ENCODE measurements at regions not wholly inside any gene's neighbourhood (a gene's known extent, or its start where the extent isn't known, plus 50 kb on each side); places are given as distances from the start of the nearest gene placed in this dataset.

DNA sequence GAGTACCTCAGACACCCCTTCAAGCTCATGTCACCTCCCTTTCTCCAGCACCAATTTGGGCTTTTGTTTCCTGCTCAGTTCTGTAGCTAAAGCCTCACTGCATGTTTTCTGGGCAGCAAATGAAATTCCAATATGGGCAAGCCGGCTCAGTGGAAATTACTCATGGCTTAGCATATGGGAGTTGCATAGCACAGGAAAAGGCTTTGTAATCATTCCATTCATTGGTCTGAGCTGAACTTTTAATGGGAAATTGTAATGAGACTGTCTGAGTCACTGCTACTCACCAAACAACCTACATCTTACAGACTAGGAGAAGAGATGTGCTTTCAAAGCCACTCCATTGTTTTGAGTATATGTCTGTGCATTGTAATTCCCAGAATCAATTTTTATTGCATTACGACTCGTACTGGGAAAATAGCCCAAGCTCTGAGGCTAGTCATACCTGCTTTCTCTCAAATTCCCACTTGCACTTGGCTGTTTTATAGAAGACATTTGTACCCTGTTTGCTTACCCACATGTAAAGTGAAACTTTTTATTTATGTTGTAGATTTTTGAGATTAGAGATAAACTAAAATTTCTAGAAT lies 139.5 kb upstream of the LRATD1 start:
- H3K27ac ChIP-seq = no peak overlapping the region
- FAIRE-seq = no peak
- no peak overlapping the region for H3K4me3 ChIP-seq
- no peaks in the 10 kb centered on the region for H3K9me3 ChIP-seq
- no peaks in the 10 kb centered on the region for H3K4me1 ChIP-seq
- ChIA-PET CTCF (no interaction called here), POLR2A (no interaction called here)
- DNase-seq (ENCODE audit: low read depth in 1 of 2, low spot score in 1 of 2) = no peak
- no peak for ATAC-seq
- no peak for TF ChIP-seq TP53 (CRISPR knock-in tag; IDR thresholded peaks at IDR 0.05)
- no peak for TF ChIP-seq RAD21 (conservative IDR thresholded peaks at IDR 0.05 in 1 of 2, IDR thresholded peaks at IDR 0.05 in 1 of 2)
- TF ChIP-seq CHD4 (IDR thresholded peaks at IDR 0.05; ENCODE audit: borderline replicate concordance) = no peak
- no peak for TF ChIP-seq JUNB (IDR thresholded peaks at IDR 0.05)
- TF ChIP-seq RARB (CRISPR knock-in tag; IDR thresholded peaks at IDR 0.05) = no peak
- TF ChIP-seq MAZ (IDR thresholded peaks at IDR 0.05; ENCODE audit: borderline replicate concordance, low read depth, low read length) = no peak
- no peak for TF ChIP-seq ELK1 (IDR thresholded peaks at IDR 0.05; ENCODE audit: low read depth, low read length)
- no peak for TF ChIP-seq HDAC2 (IDR thresholded peaks at IDR 0.05)
- TF ChIP-seq, protein P1, sequence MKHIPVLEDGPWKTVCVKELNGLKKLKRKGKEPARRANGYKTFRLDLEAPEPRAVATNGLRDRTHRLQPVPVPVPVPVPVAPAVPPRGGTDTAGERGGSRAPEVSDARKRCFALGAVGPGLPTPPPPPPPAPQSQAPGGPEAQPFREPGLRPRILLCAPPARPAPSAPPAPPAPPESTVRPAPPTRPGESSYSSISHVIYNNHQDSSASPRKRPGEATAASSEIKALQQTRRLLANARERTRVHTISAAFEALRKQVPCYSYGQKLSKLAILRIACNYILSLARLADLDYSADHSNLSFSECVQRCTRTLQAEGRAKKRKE (CRISPR knock-in tag; IDR thresholded peaks at IDR 0.05; ENCODE audit: low read depth) = no peak
- TF ChIP-seq MAFK (IDR thresholded peaks at IDR 0.05; ENCODE audit: partially characterized antibody) = no peak
- TF ChIP-seq NR3C1 (IDR thresholded peaks at IDR 0.05) = no peak
- TF ChIP-seq POLR2A (IDR thresholded peaks at IDR 0.05; ENCODE audit: low read length) = no peak
- no peak for TF ChIP-seq PHF8 (IDR thresholded peaks at IDR 0.05; ENCODE audit: borderline replicate concordance, low read depth)
- TF ChIP-seq GATA3 (IDR thresholded peaks at IDR 0.05; ENCODE audit: borderline replicate concordance) = no peak
- no peak for TF ChIP-seq MYC (IDR thresholded peaks at IDR 0.05; ENCODE audit: borderline replicate concordance, low read length)
- no peak for TF ChIP-seq NPAS2 (CRISPR knock-in tag; IDR thresholded peaks at IDR 0.05; ENCODE audit: borderline replicate concordance)
- no peak for TF ChIP-seq EP300 (IDR thresholded peaks at IDR 0.05)
- no peak for TF ChIP-seq EHMT2 (IDR thresholded peaks at IDR 0.05; ENCODE audit: low read depth)
- no peak for TF ChIP-seq RNF2 (IDR thresholded peaks at IDR 0.05; ENCODE audit: borderline replicate concordance, low read depth)
- TF ChIP-seq, protein P2, sequence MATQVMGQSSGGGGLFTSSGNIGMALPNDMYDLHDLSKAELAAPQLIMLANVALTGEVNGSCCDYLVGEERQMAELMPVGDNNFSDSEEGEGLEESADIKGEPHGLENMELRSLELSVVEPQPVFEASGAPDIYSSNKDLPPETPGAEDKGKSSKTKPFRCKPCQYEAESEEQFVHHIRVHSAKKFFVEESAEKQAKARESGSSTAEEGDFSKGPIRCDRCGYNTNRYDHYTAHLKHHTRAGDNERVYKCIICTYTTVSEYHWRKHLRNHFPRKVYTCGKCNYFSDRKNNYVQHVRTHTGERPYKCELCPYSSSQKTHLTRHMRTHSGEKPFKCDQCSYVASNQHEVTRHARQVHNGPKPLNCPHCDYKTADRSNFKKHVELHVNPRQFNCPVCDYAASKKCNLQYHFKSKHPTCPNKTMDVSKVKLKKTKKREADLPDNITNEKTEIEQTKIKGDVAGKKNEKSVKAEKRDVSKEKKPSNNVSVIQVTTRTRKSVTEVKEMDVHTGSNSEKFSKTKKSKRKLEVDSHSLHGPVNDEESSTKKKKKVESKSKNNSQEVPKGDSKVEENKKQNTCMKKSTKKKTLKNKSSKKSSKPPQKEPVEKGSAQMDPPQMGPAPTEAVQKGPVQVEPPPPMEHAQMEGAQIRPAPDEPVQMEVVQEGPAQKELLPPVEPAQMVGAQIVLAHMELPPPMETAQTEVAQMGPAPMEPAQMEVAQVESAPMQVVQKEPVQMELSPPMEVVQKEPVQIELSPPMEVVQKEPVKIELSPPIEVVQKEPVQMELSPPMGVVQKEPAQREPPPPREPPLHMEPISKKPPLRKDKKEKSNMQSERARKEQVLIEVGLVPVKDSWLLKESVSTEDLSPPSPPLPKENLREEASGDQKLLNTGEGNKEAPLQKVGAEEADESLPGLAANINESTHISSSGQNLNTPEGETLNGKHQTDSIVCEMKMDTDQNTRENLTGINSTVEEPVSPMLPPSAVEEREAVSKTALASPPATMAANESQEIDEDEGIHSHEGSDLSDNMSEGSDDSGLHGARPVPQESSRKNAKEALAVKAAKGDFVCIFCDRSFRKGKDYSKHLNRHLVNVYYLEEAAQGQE (IDR thresholded peaks at IDR 0.05) = no peak
- WGBS (ENCODE audit: missing lambda C conversion rate) = 6% methylated on average over 3 of the region's 3 CpGs
- H3K4me2 ChIP-seq = no peak overlapping the region

- no peaks in the 10 kb centered on the region for H3K4me1 ChIP-seq
- H3K4me3 ChIP-seq = no peak overlapping the region
- FAIRE-seq (no peak), ATAC-seq (no peak), DNase-seq (ENCODE audit: low read depth in 1 of 2, low spot score in 1 of 2) (no peak)
- WGBS (ENCODE audit: missing lambda C conversion rate) = 3% methylated on average over 1 of the region's 1 CpG
- H3K9me3 ChIP-seq = no peaks in the 10 kb centered on the region
- ChIA-PET POLR2A (no interaction called here), CTCF (no interaction called here)
- H3K4me2 ChIP-seq = no peak overlapping the region
- no peak overlapping the region for H3K27ac ChIP-seq
- TF ChIP-seq CEBPB (IDR thresholded peaks at IDR 0.05) (no peak), MAX (IDR thresholded peaks at IDR 0.05) (no peak), MAFK (IDR thresholded peaks at IDR 0.05; ENCODE audit: partially characterized antibody) (no peak), POLR2AphosphoS2 (conservative IDR thresholded peaks at IDR 0.05; ENCODE audit: low read length) (no peak), CBX8 (IDR thresholded peaks at IDR 0.05) (no peak), USF2 (IDR thresholded peaks at IDR 0.05) (no peak)
- TF ChIP-seq, protein P3, sequence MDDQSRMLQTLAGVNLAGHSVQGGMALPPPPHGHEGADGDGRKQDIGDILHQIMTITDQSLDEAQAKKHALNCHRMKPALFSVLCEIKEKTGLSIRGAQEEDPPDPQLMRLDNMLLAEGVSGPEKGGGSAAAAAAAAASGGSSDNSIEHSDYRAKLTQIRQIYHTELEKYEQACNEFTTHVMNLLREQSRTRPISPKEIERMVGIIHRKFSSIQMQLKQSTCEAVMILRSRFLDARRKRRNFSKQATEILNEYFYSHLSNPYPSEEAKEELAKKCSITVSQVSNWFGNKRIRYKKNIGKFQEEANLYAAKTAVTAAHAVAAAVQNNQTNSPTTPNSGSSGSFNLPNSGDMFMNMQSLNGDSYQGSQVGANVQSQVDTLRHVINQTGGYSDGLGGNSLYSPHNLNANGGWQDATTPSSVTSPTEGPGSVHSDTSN (IDR thresholded peaks at IDR 0.05) = no peak
- TF ChIP-seq, protein P4, sequence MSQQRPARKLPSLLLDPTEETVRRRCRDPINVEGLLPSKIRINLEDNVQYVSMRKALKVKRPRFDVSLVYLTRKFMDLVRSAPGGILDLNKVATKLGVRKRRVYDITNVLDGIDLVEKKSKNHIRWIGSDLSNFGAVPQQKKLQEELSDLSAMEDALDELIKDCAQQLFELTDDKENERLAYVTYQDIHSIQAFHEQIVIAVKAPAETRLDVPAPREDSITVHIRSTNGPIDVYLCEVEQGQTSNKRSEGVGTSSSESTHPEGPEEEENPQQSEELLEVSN (IDR thresholded peaks at IDR 0.05; ENCODE audit: borderline replicate concordance, low read depth) = no peak
Measured at GRCh38 chr2:14494759-14495158, 137.8 kb upstream of the LRATD1 start.

Measured in A549 (cell line).